Trophoblast cell (in vitro differentiated cells and primary cell): ENCODE measurements at regions not wholly inside any gene's neighbourhood (a gene's known extent, or its start where the extent isn't known, plus 50 kb on each side); places are given as distances from the start of the nearest gene placed in this dataset.

Source experiments
- DNase-seq, 2 donors: peaks; one replicate each; pipeline ENCODE4 v3.0.0-alpha.2; 2016
- H2AFZ ChIP-seq: 2 replicates; pipeline ENCODE4 v1.6.1; 2013; ENCODE audit warnings: low read length, moderate library complexity, mild to moderate bottlenecking; ENCODE audit not compliant: insufficient read depth, poor library complexity
- H2AK5ac ChIP-seq: 2 replicates; pipeline ENCODE4 v1.6.1; 2013; ENCODE audit warnings: mild to moderate bottlenecking, low read length
- H2BK120ac ChIP-seq: 2 replicates; pipeline ENCODE4 v1.6.1; 2013; ENCODE audit warnings: low read length, mild to moderate bottlenecking, moderate library complexity; ENCODE audit not compliant: insufficient read depth, poor library complexity
- H2BK12ac ChIP-seq: 2 replicates; pipeline ENCODE4 v1.6.1; 2013; ENCODE audit warnings: mild to moderate bottlenecking, low read length, moderate library complexity
- H2BK5ac ChIP-seq: 2 replicates; pipeline ENCODE4 v1.6.1; 2013; ENCODE audit warnings: low read length, low read depth, moderate library complexity, mild to moderate bottlenecking; ENCODE audit not compliant: poor library complexity
- H3K14ac ChIP-seq: 2 replicates; pipeline ENCODE4 v1.6.1; 2013; ENCODE audit warnings: mild to moderate bottlenecking, low read length
- H3K18ac ChIP-seq: 2 replicates; pipeline ENCODE4 v1.6.1; 2013; ENCODE audit warnings: mild to moderate bottlenecking, low read length
- H3K23ac ChIP-seq: 2 replicates; pipeline ENCODE4 v1.6.1; 2013; ENCODE audit warnings: low read length
- H3K27ac ChIP-seq: 2 replicates; pipeline ENCODE4 v1.5.1; 2013; ENCODE audit warnings: low read depth, mild to moderate bottlenecking, inconsistent platforms, low read length, moderate library complexity
- H3K27me3 ChIP-seq: 2 replicates; pipeline ENCODE4 v1.6.1; 2013; ENCODE audit warnings: inconsistent platforms, mild to moderate bottlenecking, low read length, moderate library complexity; ENCODE audit not compliant: insufficient read depth
- H3K36me3 ChIP-seq, 2 experiments: 1 replicate in 1 of 2; 2 replicates in 1 of 2; pipeline ENCODE4 v1.6.1; 2013; ENCODE audit warnings: low read length in 2 of 2, mild to moderate bottlenecking in 2 of 2, moderate library complexity in 1 of 2; ENCODE audit not compliant: insufficient read depth in 2 of 2, control insufficient read depth in 1 of 2
- H3K4ac ChIP-seq: 2 replicates; pipeline ENCODE4 v1.6.1; 2013; ENCODE audit warnings: low read depth, mild to moderate bottlenecking, low read length, moderate library complexity
- H3K4me1 ChIP-seq, 2 experiments: 1 replicate in 1 of 2; 2 replicates in 1 of 2; pipeline ENCODE4 v1.6.1; 2013; ENCODE audit warnings: low read length in 2 of 2, mild to moderate bottlenecking in 2 of 2, moderate library complexity in 1 of 2; ENCODE audit not compliant: insufficient read depth in 2 of 2, control insufficient read depth in 1 of 2
- H3K4me2 ChIP-seq: 2 replicates; pipeline ENCODE4 v1.6.1; 2013; ENCODE audit warnings: inconsistent platforms, mild to moderate bottlenecking, low read length, moderate library complexity
- H3K4me3 ChIP-seq: 2 replicates; pipeline ENCODE4 v1.5.1; 2013; ENCODE audit warnings: mild to moderate bottlenecking, low read depth, low read length, inconsistent platforms
- H3K79me1 ChIP-seq: one replicate; pipeline ENCODE4 v1.6.1; 2013; ENCODE audit warnings: low read length
- H3K79me2 ChIP-seq: 2 replicates; pipeline ENCODE4 v1.6.1; 2013; ENCODE audit warnings: low read length, mild to moderate bottlenecking; ENCODE audit not compliant: control insufficient read depth, insufficient read depth, poor library complexity
- H3K9ac ChIP-seq: 2 replicates; pipeline ENCODE4 v1.6.1; 2013; ENCODE audit warnings: mild to moderate bottlenecking, low read length
- H3K9me3 ChIP-seq: 2 replicates; pipeline ENCODE4 v1.6.1; 2013; ENCODE audit warnings: low read depth, mild to moderate bottlenecking, control low read depth, inconsistent platforms, low read length; ENCODE audit not compliant: insufficient read depth
- H4K12ac ChIP-seq: 2 replicates; pipeline ENCODE4 v1.6.1; 2013; ENCODE audit warnings: low read depth, mild to moderate bottlenecking, low read length, moderate library complexity
- H4K8ac ChIP-seq: 2 replicates; pipeline ENCODE4 v1.6.1; 2013; ENCODE audit warnings: low read depth, mild to moderate bottlenecking, low read length, moderate library complexity
- H4K91ac ChIP-seq: one replicate; pipeline ENCODE4 v1.6.1; 2013; ENCODE audit warnings: low read depth, mild to moderate bottlenecking, low read length, moderate library complexity
- WGBS: extraction: QIAGEN DNeasy Blood & Tissue Kit; methylation state at CpG from one replicate; pipeline ENCODE4 v1.1.7; 2013; ENCODE audit warnings: missing lambda C conversion rate; ENCODE audit not compliant: insufficient read length, insufficient coverage; ENCODE audit errors: extremely low coverage; 5-methylcytosine and 5-hydroxymethylcytosine counted together

DNA sequence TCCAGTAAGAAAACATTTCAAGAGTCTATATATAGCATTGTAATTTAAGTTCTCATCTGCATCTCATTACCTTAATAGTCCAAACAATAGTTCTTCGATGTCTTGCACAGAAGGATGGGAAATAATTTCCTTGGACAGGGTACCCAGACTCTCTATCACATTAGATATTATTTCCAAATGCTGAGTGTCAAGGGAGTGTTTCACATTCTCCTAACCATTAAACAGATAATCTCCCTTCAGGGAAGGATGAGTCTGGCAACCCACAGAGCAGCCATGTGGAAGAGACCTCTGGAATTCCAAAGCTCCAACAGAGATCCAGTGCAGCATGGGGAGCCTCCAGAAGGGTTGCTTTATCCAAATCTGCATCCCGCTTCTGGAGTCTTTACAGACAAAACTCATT lies 89.6 kb downstream of the FZD1 start:
- Histone ChIP-seq H3K9me3 (no peaks in the 10 kb centered on the region), H2BK5ac (no peak overlapping the region), H3K4me3 (no peak overlapping the region), H4K8ac (no peak overlapping the region), H2AK5ac (no peak overlapping the region), H3K23ac (no peak overlapping the region), H2BK12ac (no peak overlapping the region), H3K79me2 (no peaks in the 10 kb centered on the region), H3K79me1 (no peaks in the 10 kb centered on the region), H3K4me2 (no peak overlapping the region), H3K4ac (no peak overlapping the region), H3K18ac (no peak overlapping the region), H3K4me1 (peaks cover 0 to 3% of the 10 kb centered on the region in 2 experiments), H2AFZ (no peak overlapping the region), H4K12ac (no peak overlapping the region), H3K27me3 (no peaks in the 10 kb centered on the region), H3K27ac (no peak overlapping the region), H2BK120ac (no peak overlapping the region), H4K91ac (no peak overlapping the region), H3K36me3 (no peaks in the 10 kb centered on the region), H3K14ac (no peak overlapping the region), H3K9ac (no peak overlapping the region)
- DNase-seq = no peak
- no CpG with 5 or more reads among the region's 2 CpGs for WGBS

DNA sequence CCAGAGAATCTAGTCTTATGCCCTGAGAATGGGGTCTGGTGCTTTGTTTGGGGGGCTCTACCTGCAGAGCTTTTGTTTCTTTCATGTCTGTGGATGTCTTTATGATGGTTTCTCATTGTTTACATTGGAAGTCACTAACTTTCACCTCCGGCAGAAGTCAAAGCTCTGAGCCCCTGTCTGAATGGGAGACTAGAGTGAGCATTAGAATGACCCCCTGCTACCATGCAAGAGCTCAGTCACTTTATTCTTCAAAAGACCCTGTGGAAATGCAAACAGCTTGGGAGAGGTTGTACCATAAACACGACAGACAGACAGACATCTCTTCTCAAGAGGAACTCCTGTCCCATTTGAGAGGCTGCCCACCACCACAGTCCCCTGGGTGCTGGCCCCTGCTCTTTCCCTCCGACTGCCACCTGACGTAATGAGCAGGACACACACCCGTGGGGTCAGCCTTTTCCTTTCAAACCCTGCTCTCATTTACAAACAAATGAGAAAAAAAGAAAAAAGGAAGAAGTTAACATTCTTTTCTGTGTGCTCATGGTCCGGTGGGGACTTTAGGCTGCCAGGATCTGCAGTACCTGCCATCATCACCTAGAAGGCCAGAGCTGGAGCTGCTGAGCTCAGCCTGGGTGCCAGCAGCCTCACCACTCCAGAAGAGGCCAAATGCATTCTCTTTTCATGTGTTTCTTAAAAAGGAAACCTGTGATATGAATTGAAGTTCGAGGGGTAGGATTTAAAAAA lies 91.6 kb downstream of the FZD1 start:
- no peak overlapping the region for H2AK5ac ChIP-seq
- H3K4me2 ChIP-seq = no peak overlapping the region
- no peaks in the 10 kb centered on the region for H3K27me3 ChIP-seq
- H2AFZ ChIP-seq = no peak overlapping the region
- H3K79me1 ChIP-seq = no peaks in the 10 kb centered on the region
- H4K12ac ChIP-seq = no peak overlapping the region
- no peaks in the 10 kb centered on the region for H3K36me3 ChIP-seq
- no peak overlapping the region for H3K9ac ChIP-seq
- H3K14ac ChIP-seq = no peak overlapping the region
- no peak overlapping the region for H2BK5ac ChIP-seq
- peaks cover 0 to 1% of the 10 kb centered on the region in 2 experiments for H3K4me1 ChIP-seq
- no peak overlapping the region for H4K91ac ChIP-seq
- H2BK120ac ChIP-seq = no peak overlapping the region
- H3K4me3 ChIP-seq = no peak overlapping the region
- H3K23ac ChIP-seq = no peak overlapping the region
- no peak for DNase-seq
- H3K4ac ChIP-seq = no peak overlapping the region
- H2BK12ac ChIP-seq = no peak overlapping the region
- no peak overlapping the region for H3K18ac ChIP-seq
- H3K79me2 ChIP-seq = no peaks in the 10 kb centered on the region
- WGBS = no CpG with 5 or more reads among the region's 7 CpGs
- H3K27ac ChIP-seq = no peak overlapping the region
- H3K9me3 ChIP-seq = no peaks in the 10 kb centered on the region
- H4K8ac ChIP-seq = no peak overlapping the region

DNA sequence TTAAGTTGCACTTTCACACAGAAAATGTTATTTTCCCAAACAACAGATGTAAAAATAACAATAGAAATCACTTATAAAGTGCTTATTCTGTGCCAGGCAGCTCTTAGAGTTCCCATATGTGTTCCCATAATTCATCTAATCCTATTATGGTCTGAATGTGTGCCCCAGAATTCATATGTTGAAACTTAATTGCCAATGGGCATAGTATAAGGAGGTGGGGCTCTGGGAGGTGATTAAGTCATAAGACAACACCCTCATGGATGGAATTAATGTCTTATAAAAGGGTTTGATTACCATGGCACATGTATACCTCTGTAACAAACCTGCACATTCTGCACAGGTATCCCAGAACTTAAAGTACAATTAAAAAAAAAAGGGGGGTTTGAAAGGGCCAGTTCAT lies 92.7 kb downstream of the FZD1 start:
- H2BK120ac ChIP-seq = no peak overlapping the region
- no peaks in the 10 kb centered on the region for H3K27me3 ChIP-seq
- DNase-seq = no peak
- no peak overlapping the region for H4K91ac ChIP-seq
- peaks cover 0 to 1% of the 10 kb centered on the region in 2 experiments for H3K4me1 ChIP-seq
- H3K9me3 ChIP-seq = no peaks in the 10 kb centered on the region
- no peak overlapping the region for H2AK5ac ChIP-seq
- H3K14ac ChIP-seq = no peak overlapping the region
- H3K23ac ChIP-seq = no peak overlapping the region
- no peaks in the 10 kb centered on the region for H3K79me1 ChIP-seq
- H4K8ac ChIP-seq = no peak overlapping the region
- no peak overlapping the region for H3K27ac ChIP-seq
- no peak overlapping the region for H4K12ac ChIP-seq
- H3K36me3 ChIP-seq = no peaks in the 10 kb centered on the region
- H3K18ac ChIP-seq = no peak overlapping the region
- no peak overlapping the region for H2BK12ac ChIP-seq
- no peak overlapping the region for H3K4me3 ChIP-seq
- H3K4ac ChIP-seq = no peak overlapping the region
- no peak overlapping the region for H3K9ac ChIP-seq
- no peaks in the 10 kb centered on the region for H3K79me2 ChIP-seq
- no peak overlapping the region for H2AFZ ChIP-seq
- H2BK5ac ChIP-seq = no peak overlapping the region
- no peak overlapping the region for H3K4me2 ChIP-seq

DNA sequence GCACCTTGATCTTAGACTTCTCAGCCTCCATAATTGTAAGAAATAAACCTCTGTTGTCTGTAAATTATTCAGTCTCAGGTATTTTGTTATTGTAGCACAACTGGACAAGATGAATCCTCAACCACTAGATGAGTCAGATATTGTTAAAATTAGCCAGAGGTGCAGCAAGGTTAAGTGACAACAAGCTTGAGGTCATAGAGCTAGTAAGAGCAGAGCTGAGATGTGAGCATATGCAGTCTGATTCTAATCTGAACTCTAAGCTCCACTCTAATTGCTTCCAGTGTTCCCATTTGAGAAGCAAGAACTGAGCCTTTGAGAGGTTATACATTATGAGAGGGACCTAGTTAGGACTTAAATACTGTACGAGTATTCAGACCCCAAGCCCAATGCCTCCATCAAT lies 93.1 kb downstream of the FZD1 start:
- Histone ChIP-seq H3K36me3 (no peaks in the 10 kb centered on the region), H3K4me1 (peaks cover 0 to 1% of the 10 kb centered on the region in 2 experiments), H2AK5ac (no peak overlapping the region), H2AFZ (no peak overlapping the region), H2BK12ac (no peak overlapping the region), H2BK5ac (no peak overlapping the region), H3K4me2 (no peak overlapping the region), H3K9me3 (no peaks in the 10 kb centered on the region), H3K9ac (no peak overlapping the region), H3K79me1 (no peaks in the 10 kb centered on the region), H3K18ac (no peak overlapping the region), H4K91ac (no peak overlapping the region), H3K27ac (no peak overlapping the region), H3K4ac (no peak overlapping the region), H3K79me2 (no peaks in the 10 kb centered on the region), H3K27me3 (no peaks in the 10 kb centered on the region), H3K14ac (no peak overlapping the region), H3K23ac (no peak overlapping the region), H2BK120ac (no peak overlapping the region), H4K8ac (no peak overlapping the region), H3K4me3 (no peak overlapping the region), H4K12ac (no peak overlapping the region)
- no peak for DNase-seq
- no CpG with 5 or more reads among the region's 1 CpG for WGBS
